Activated T-cell treated with anti-CD3 and anti-CD28 coated beads, Interleukin-2, amount 50 U/mL, for 24 hours (primary cell): ENCODE measurements at regions not wholly inside any gene's neighbourhood (a gene's known extent, or its start where the extent isn't known, plus 50 kb on each side); places are given as distances from the start of the nearest gene placed in this dataset.

Source experiments
- DNase-seq: peaks from one replicate; pipeline ENCODE4 v3.0.0-alpha.2; 2020
- H3K27ac Mint-ChIP-seq: 2 replicates; pipeline ENCODE4 v1.8.0; 2020; ENCODE audit warnings: mild to moderate bottlenecking, mixed read lengths
- H3K27me3 Mint-ChIP-seq: 2 replicates; pipeline ENCODE4 v1.8.0; 2020; ENCODE audit warnings: mixed read lengths
- H3K36me3 Mint-ChIP-seq: 2 replicates; pipeline ENCODE4 v1.8.0; 2020; ENCODE audit warnings: low read depth, mixed read lengths
- H3K4me1 Mint-ChIP-seq: 2 replicates; pipeline ENCODE4 v1.8.0; 2020; ENCODE audit warnings: low read depth, mixed read lengths
- H3K4me3 Mint-ChIP-seq: 2 replicates; pipeline ENCODE4 v1.8.0; 2020; ENCODE audit warnings: mild to moderate bottlenecking, moderate library complexity, mixed read lengths
- H3K9me3 Mint-ChIP-seq: 2 replicates; pipeline ENCODE4 v1.8.0; 2020; ENCODE audit warnings: mixed read lengths

- no peaks in the 10 kb centered on the region for H3K36me3 Mint-ChIP-seq
- H3K27ac Mint-ChIP-seq = no peak overlapping the region
- no peak overlapping the region for H3K4me3 Mint-ChIP-seq
- H3K9me3 Mint-ChIP-seq = no peaks in the 10 kb centered on the region
- no peaks in the 10 kb centered on the region for H3K27me3 Mint-ChIP-seq
- H3K4me1 Mint-ChIP-seq = no peaks in the 10 kb centered on the region
- no peak for DNase-seq
Measured at GRCh38 chr2:58845011-58845410, 603.9 kb upstream of the FANCL start.

- Mint-ChIP-seq H3K4me1 (no peaks in the 10 kb centered on the region), H3K4me3 (no peak overlapping the region), H3K27me3 (no peaks in the 10 kb centered on the region), H3K36me3 (no peaks in the 10 kb centered on the region), H3K9me3 (no peaks in the 10 kb centered on the region), H3K27ac (no peak overlapping the region)
- no peak for DNase-seq
Measured at GRCh38 chr2:58842501-58843155, 601.5 kb upstream of the FANCL start.

GRCh38 chr2:58834404-58834803 is 593.3 kb upstream of the FANCL start:
- no peak overlapping the region for H3K27ac Mint-ChIP-seq
- H3K27me3 Mint-ChIP-seq = no peaks in the 10 kb centered on the region
- H3K4me3 Mint-ChIP-seq = no peak overlapping the region
- peaks cover 5% of the 10 kb centered on the region for H3K9me3 Mint-ChIP-seq
- DNase-seq = no peak
- no peaks in the 10 kb centered on the region for H3K4me1 Mint-ChIP-seq
- H3K36me3 Mint-ChIP-seq = no peaks in the 10 kb centered on the region

- no peak for DNase-seq
- Mint-ChIP-seq H3K36me3 (no peaks in the 10 kb centered on the region), H3K27me3 (no peaks in the 10 kb centered on the region), H3K4me1 (no peaks in the 10 kb centered on the region), H3K4me3 (no peak overlapping the region), H3K9me3 (peaks cover 25% of the 10 kb centered on the region), H3K27ac (no peak overlapping the region)
Measured at GRCh38 chr2:58826795-58827194, 585.7 kb upstream of the FANCL start.

GRCh38 chr2:58812771-58813344 is 571.7 kb upstream of the FANCL start:
- no peak for DNase-seq
- no peaks in the 10 kb centered on the region for H3K4me1 Mint-ChIP-seq
- no peaks in the 10 kb centered on the region for H3K27me3 Mint-ChIP-seq
- H3K27ac Mint-ChIP-seq = no peak overlapping the region
- no peaks in the 10 kb centered on the region for H3K36me3 Mint-ChIP-seq
- H3K9me3 Mint-ChIP-seq = no peaks in the 10 kb centered on the region
- H3K4me3 Mint-ChIP-seq = no peak overlapping the region

- Mint-ChIP-seq H3K4me1 (no peaks in the 10 kb centered on the region), H3K9me3 (no peaks in the 10 kb centered on the region), H3K27ac (no peak overlapping the region), H3K4me3 (no peak overlapping the region), H3K36me3 (no peaks in the 10 kb centered on the region), H3K27me3 (no peaks in the 10 kb centered on the region)
- DNase-seq = no peak
Measured at GRCh38 chr2:58805126-58805525, 564.0 kb upstream of the FANCL start.

GRCh38 chr2:58803192-58803591 is 562.1 kb upstream of the FANCL start:
- H3K4me3 Mint-ChIP-seq = no peak overlapping the region
- no peak overlapping the region for H3K27ac Mint-ChIP-seq
- DNase-seq = no peak
- H3K9me3 Mint-ChIP-seq = no peaks in the 10 kb centered on the region
- no peaks in the 10 kb centered on the region for H3K36me3 Mint-ChIP-seq
- H3K27me3 Mint-ChIP-seq = no peaks in the 10 kb centered on the region
- H3K4me1 Mint-ChIP-seq = no peaks in the 10 kb centered on the region

GRCh38 chr2:58800881-58801280 is 559.8 kb upstream of the FANCL start:
- Mint-ChIP-seq H3K4me3 (no peak overlapping the region), H3K27ac (no peak overlapping the region), H3K27me3 (no peaks in the 10 kb centered on the region), H3K36me3 (no peaks in the 10 kb centered on the region), H3K4me1 (no peaks in the 10 kb centered on the region), H3K9me3 (no peaks in the 10 kb centered on the region)
- no peak for DNase-seq

GRCh38 chr2:58798676-58799208 is 557.6 kb upstream of the FANCL start:
- H3K4me1 Mint-ChIP-seq = no peaks in the 10 kb centered on the region
- no peak overlapping the region for H3K4me3 Mint-ChIP-seq
- no peak overlapping the region for H3K27ac Mint-ChIP-seq
- no peaks in the 10 kb centered on the region for H3K9me3 Mint-ChIP-seq
- H3K36me3 Mint-ChIP-seq = no peaks in the 10 kb centered on the region
- H3K27me3 Mint-ChIP-seq = no peaks in the 10 kb centered on the region
- no peak for DNase-seq

- no peaks in the 10 kb centered on the region for H3K27me3 Mint-ChIP-seq
- H3K4me1 Mint-ChIP-seq = no peaks in the 10 kb centered on the region
- no peak for DNase-seq
- no peak overlapping the region for H3K27ac Mint-ChIP-seq
- no peak overlapping the region for H3K4me3 Mint-ChIP-seq
- H3K9me3 Mint-ChIP-seq = no peaks in the 10 kb centered on the region
- no peaks in the 10 kb centered on the region for H3K36me3 Mint-ChIP-seq
Measured at GRCh38 chr2:58796239-58796910, 555.2 kb upstream of the FANCL start.

GRCh38 chr2:58794916-58795315 is 553.8 kb upstream of the FANCL start:
- DNase-seq = no peak
- Mint-ChIP-seq H3K4me1 (no peaks in the 10 kb centered on the region), H3K4me3 (no peak overlapping the region), H3K27me3 (no peaks in the 10 kb centered on the region), H3K36me3 (no peaks in the 10 kb centered on the region), H3K27ac (no peak overlapping the region), H3K9me3 (no peaks in the 10 kb centered on the region)

GRCh38 chr2:58794103-58794502 is 553.0 kb upstream of the FANCL start:
- DNase-seq = no peak
- Mint-ChIP-seq H3K9me3 (no peaks in the 10 kb centered on the region), H3K4me1 (no peaks in the 10 kb centered on the region), H3K4me3 (no peak overlapping the region), H3K27me3 (no peaks in the 10 kb centered on the region), H3K27ac (no peak overlapping the region), H3K36me3 (no peaks in the 10 kb centered on the region)

GRCh38 chr2:58788402-58788801 is 547.3 kb upstream of the FANCL start:
- no peaks in the 10 kb centered on the region for H3K4me1 Mint-ChIP-seq
- DNase-seq = no peak
- no peak overlapping the region for H3K4me3 Mint-ChIP-seq
- no peaks in the 10 kb centered on the region for H3K9me3 Mint-ChIP-seq
- H3K27me3 Mint-ChIP-seq = no peaks in the 10 kb centered on the region
- H3K27ac Mint-ChIP-seq = no peak overlapping the region
- no peaks in the 10 kb centered on the region for H3K36me3 Mint-ChIP-seq

GRCh38 chr2:58770846-58771245 is 529.7 kb upstream of the FANCL start:
- H3K4me1 Mint-ChIP-seq = no peaks in the 10 kb centered on the region
- peaks cover 10% of the 10 kb centered on the region for H3K27me3 Mint-ChIP-seq
- H3K4me3 Mint-ChIP-seq = no peak overlapping the region
- no peaks in the 10 kb centered on the region for H3K36me3 Mint-ChIP-seq
- H3K27ac Mint-ChIP-seq = no peak overlapping the region
- H3K9me3 Mint-ChIP-seq = no peaks in the 10 kb centered on the region
- no peak for DNase-seq

GRCh38 chr2:58769864-58770234 is 528.7 kb upstream of the FANCL start:
- DNase-seq = no peak
- H3K9me3 Mint-ChIP-seq = no peaks in the 10 kb centered on the region
- H3K4me3 Mint-ChIP-seq = no peak overlapping the region
- no peak overlapping the region for H3K27ac Mint-ChIP-seq
- H3K27me3 Mint-ChIP-seq = peaks cover 9% of the 10 kb centered on the region
- H3K36me3 Mint-ChIP-seq = no peaks in the 10 kb centered on the region
- H3K4me1 Mint-ChIP-seq = no peaks in the 10 kb centered on the region
